ENCODE measurements at regions not wholly inside any gene's neighbourhood (a gene's known extent, or its start where the extent isn't known, plus 50 kb on each side); places are given as distances from the start of the nearest gene placed in this dataset.

GRCh38 chr5:109987970-109988369 is 298.2 kb downstream of the MAN2A1 start:
- ATAC-seq = no peak
- CTCF ChIA-PET = no interaction called here
- TF ChIP-seq SIN3A (IDR thresholded peaks at IDR 0.05; ENCODE audit: borderline replicate concordance, insufficient read depth, low read depth, low read length) = no peak
- TF ChIP-seq CTCF (IDR thresholded peaks at IDR 0.05) = no peak
- no peak for TF ChIP-seq REST (IDR thresholded peaks at IDR 0.05; ENCODE audit: insufficient read depth in 1 of 2, low read depth in 2 of 2, low read length in 1 of 2)
- TF ChIP-seq TCF7L2 (IDR thresholded peaks at IDR 0.05; ENCODE audit: low read depth, low read length) = no peak
- TF ChIP-seq POLR2AphosphoS5 (IDR thresholded peaks at IDR 0.05; ENCODE audit: low read depth, low read length) = no peak
- in situ Hi-C loops (cut with HindIII; ENCODE audit: low pct_unique_long_range_greater_than_20kb, low sequenced_read_pairs) = no loop called here
- DNase-seq (ENCODE audit: low read depth, low spot score) = no peak
- intact Hi-C loops (cut with micrococcal nuclease; ENCODE audit: unreplicated experiment) = no loop called here
- POLR2A ChIA-PET = no interaction called here
- H3K27ac ChIP-seq (ENCODE audit: low read length) = no peak overlapping the region
- no peaks in the 10 kb centered on the region for H3K9me3 ChIP-seq (ENCODE audit: control insufficient read depth, insufficient read depth, low read depth, low read length)
- BruUV-seq (replicated peaks) = no TSS peak
- no peak overlapping the region for H3K4me3 ChIP-seq (ENCODE audit: low read depth in 2 of 2, low read length in 2 of 2)
- H3K27me3 ChIP-seq (ENCODE audit: control insufficient read depth, insufficient read depth, low read length) = no peaks in the 10 kb centered on the region
- H3K4me1 ChIP-seq (ENCODE audit: control insufficient read depth, insufficient read depth, low read length) = no peaks in the 10 kb centered on the region
- no peaks in the 10 kb centered on the region for H3K36me3 ChIP-seq (ENCODE audit: control insufficient read depth, insufficient read depth, low read length)

GRCh38 chr5:109989161-109989560 is 299.4 kb downstream of the MAN2A1 start:
- Histone ChIP-seq H3K27ac (ENCODE audit: low read length) (no peak overlapping the region), H3K9me3 (ENCODE audit: control insufficient read depth, insufficient read depth, low read depth, low read length) (no peaks in the 10 kb centered on the region), H3K27me3 (ENCODE audit: control insufficient read depth, insufficient read depth, low read length) (no peaks in the 10 kb centered on the region), H3K36me3 (ENCODE audit: control insufficient read depth, insufficient read depth, low read length) (no peaks in the 10 kb centered on the region), H3K4me1 (ENCODE audit: control insufficient read depth, insufficient read depth, low read length) (no peaks in the 10 kb centered on the region), H3K4me3 (ENCODE audit: low read depth in 2 of 2, low read length in 2 of 2) (no peak overlapping the region)
- TF ChIP-seq SIN3A (IDR thresholded peaks at IDR 0.05; ENCODE audit: borderline replicate concordance, insufficient read depth, low read depth, low read length) (no peak), REST (IDR thresholded peaks at IDR 0.05; ENCODE audit: insufficient read depth in 1 of 2, low read depth in 2 of 2, low read length in 1 of 2) (no peak), POLR2AphosphoS5 (IDR thresholded peaks at IDR 0.05; ENCODE audit: low read depth, low read length) (no peak), TCF7L2 (IDR thresholded peaks at IDR 0.05; ENCODE audit: low read depth, low read length) (no peak), CTCF (IDR thresholded peaks at IDR 0.05) (no peak)
- DNase-seq (ENCODE audit: low read depth, low spot score) (no peak), ATAC-seq (no peak)
- CTCF ChIA-PET = no interaction called here
- BruUV-seq (replicated peaks) = no TSS peak
- POLR2A ChIA-PET = no interaction called here
- in situ Hi-C loops (cut with HindIII; ENCODE audit: low pct_unique_long_range_greater_than_20kb, low sequenced_read_pairs) = no loop called here
- intact Hi-C loops (cut with micrococcal nuclease; ENCODE audit: unreplicated experiment) = no loop called here

Measured in Panc1 (cell line).